Renal cortex interstitium (tissue), 11 donors: ENCODE measurements at regions not wholly inside any gene's neighbourhood (a gene's known extent, or its start where the extent isn't known, plus 50 kb on each side); places are given as distances from the start of the nearest gene placed in this dataset.

Experiments used
- DNase-seq, 11 donors: peaks; one replicate each; pipeline ENCODE4 v3.0.0-alpha.2; 2013; ENCODE audit warnings: low read depth in 9 of 11, low spot score in 4 of 11; ENCODE audit errors: extremely low read depth in 1 of 11

GRCh38 chr2:70356941-70357683 is 55.2 kb upstream of the FAM136A start:
- peak in 1 of 11 donors; percentile 2 for DNase-seq

DNA sequence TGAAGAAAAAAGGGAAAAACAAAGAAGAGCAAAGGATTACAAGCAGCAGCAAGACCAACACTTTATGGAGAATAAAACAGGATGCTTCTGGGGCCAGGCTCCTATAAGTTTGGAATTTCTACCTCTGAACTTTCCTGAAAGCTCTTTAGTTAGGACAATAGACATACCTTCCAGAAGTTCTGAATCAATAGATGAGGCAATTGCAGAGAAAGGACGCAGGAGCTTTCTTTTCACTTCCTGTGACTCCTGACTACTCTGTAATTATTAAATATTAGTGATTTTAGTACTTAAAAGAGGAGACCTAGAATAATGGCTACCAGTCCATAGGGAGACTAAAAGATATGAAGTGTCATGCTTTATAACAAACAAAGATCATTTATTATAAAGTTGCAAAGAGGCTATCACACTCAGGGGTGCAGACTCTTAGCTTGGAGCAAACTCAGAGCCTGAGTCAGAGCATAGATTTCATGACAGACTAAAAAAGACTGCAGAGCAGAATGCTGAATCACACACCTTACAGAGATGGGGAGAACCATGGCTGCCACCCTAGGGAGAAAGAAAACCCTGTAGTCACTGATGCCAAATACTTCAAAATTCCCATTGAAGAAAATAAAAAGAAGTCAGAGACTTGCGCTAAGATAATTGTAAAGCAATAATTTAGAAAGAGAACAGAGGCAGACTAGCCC is 52.5 kb upstream of the FAM136A start:
- no peak for DNase-seq
